K562 (cell line): ENCODE measurements at regions not wholly inside any gene's neighbourhood (a gene's known extent, or its start where the extent isn't known, plus 50 kb on each side); places are given as distances from the start of the nearest gene placed in this dataset.
A peak's percentile ranks its signal among the peaks of the same experiment; 100 is the strongest.

Experiments used
- ATAC-seq: fragments of 200-7000 bp; cut with Tn5 transposase; 3 replicates; pipeline ENCODE4 v1.9.1; 2020; ENCODE audit warnings: moderate library complexity
- BruUV-seq: library from RNA; stranded (reverse); fragments of 400-500 nt; replicated peaks from 2 replicates; lab custom pipeline; 2021; lab: Mats Ljungman, UMichigan
- CTCF ChIA-PET: fragments of 300-600 bp; formaldehyde crosslinking; extraction: SDS; loops from one replicate; lab custom pipeline; 2021; ENCODE audit warnings: low intra/inter-chr PET ratio; lab: Yijun Ruan, JAX
- POLR2A ChIA-PET: fragments of 300-600, 350-650 bp; sonication (Branson Sonifier 250); formaldehyde crosslinking; extraction: SDS; loops from one replicate; lab custom pipeline; 2021; ENCODE audit warnings: antibody characterized with exemption, inconsistent platforms; lab: Yijun Ruan, JAX
- DNase-seq, 4 experiments: peaks; one replicate each; pipeline versions ENCODE4 v3.0.0 to v3.0.0-alpha.2; 2011 to 2018; ENCODE audit warnings: low spot score in 3 of 4, mixed read lengths in 3 of 4; ENCODE audit errors: extremely low read depth in 1 of 4
- FAIRE-seq: peaks from 2 replicates; lab custom pipeline; 2011; peaks lifted over from hg19 to GRCh38; lab: Jason Lieb, UNC
- H2AFZ ChIP-seq: 2 replicates; pipeline ENCODE4 v1.6.0; 2011; ENCODE audit warnings: low read depth, low read length, control low read depth, inconsistent platforms
- H3K27ac ChIP-seq: fragments of 200-600 bp; 3 replicates; pipeline ENCODE4 v1.8.0; 2011; ENCODE audit warnings: low read depth, mild to moderate bottlenecking, control low read depth, inconsistent platforms, low read length, moderate library complexity, mixed read lengths; ENCODE audit errors: extremely low read depth
- H3K27me3 ChIP-seq, 2 experiments: fragments of 300-600 bp in 1 of 2; 2 replicates in 1 of 2; 3 replicates in 1 of 2; pipeline versions ENCODE4 v1.6.0 to v1.8.0; 2011; ENCODE audit warnings: inconsistent platforms in 2 of 2, low read length in 2 of 2, mild to moderate bottlenecking in 1 of 2, mixed read lengths in 1 of 2, moderate library complexity in 1 of 2; ENCODE audit not compliant: control insufficient read depth in 2 of 2, insufficient read depth in 2 of 2
- H3K36me3 ChIP-seq: fragments of 300-600 bp; 3 replicates; pipeline ENCODE4 v1.8.0; 2011; ENCODE audit warnings: mild to moderate bottlenecking, low read length, inconsistent platforms; ENCODE audit not compliant: control insufficient read depth, insufficient read depth
- H3K4me1 ChIP-seq, 2 experiments: fragments of 200-600 bp in 1 of 2; replicated peaks in 1 of 2; 2 replicates in 1 of 2; 3 replicates in 1 of 2; pipeline versions ENCODE4 v1.5.1 to v1.8.0; 2011; ENCODE audit warnings: inconsistent platforms in 2 of 2, low read length in 2 of 2, mild to moderate bottlenecking in 1 of 2, mixed read lengths in 1 of 2, moderate library complexity in 1 of 2; ENCODE audit not compliant: control insufficient read depth in 2 of 2, insufficient read depth in 2 of 2
- H3K4me2 ChIP-seq: 2 replicates; pipeline ENCODE4 v1.6.1; 2011; ENCODE audit warnings: low read length, control low read depth, inconsistent platforms, mixed read lengths; ENCODE audit not compliant: insufficient read depth
- H3K4me3 ChIP-seq: fragments of 200-600 bp; sonication (generic), shearing (Covaris generic); 2 replicates; pipeline ENCODE4 v1.5.1; 2016; ENCODE audit warnings: control low read depth, inconsistent platforms
- H3K79me2 ChIP-seq: fragments of 200-600 bp; 3 replicates; pipeline ENCODE4 v1.8.0; 2011; ENCODE audit warnings: low read length, inconsistent platforms; ENCODE audit not compliant: control insufficient read depth, insufficient read depth
- H3K9ac ChIP-seq, 2 experiments: 2 replicates each; pipeline versions ENCODE4 v1.6.0 to v1.6.1; 2011; ENCODE audit warnings: low read depth in 2 of 2, low read length in 2 of 2, control low read depth in 1 of 2, inconsistent platforms in 1 of 2, mild to moderate bottlenecking in 1 of 2, mixed read lengths in 1 of 2; ENCODE audit not compliant: insufficient read depth in 1 of 2
- H3K9me1 ChIP-seq: one replicate; pipeline ENCODE4 v1.6.0; 2011; ENCODE audit warnings: inconsistent platforms, mild to moderate bottlenecking, low read length, moderate library complexity; ENCODE audit not compliant: control insufficient read depth, insufficient read depth
- H3K9me3 ChIP-seq: replicated peaks from 2 replicates; pipeline ENCODE4 v1.5.1; 2011; ENCODE audit warnings: low read depth, low read length, inconsistent platforms; ENCODE audit not compliant: control insufficient read depth, insufficient read depth
- H4K20me1 ChIP-seq: replicated peaks from 2 replicates; pipeline ENCODE4 v1.6.1; 2011; ENCODE audit warnings: low read length, inconsistent platforms, mixed read lengths; ENCODE audit not compliant: control insufficient read depth, insufficient read depth
- HDAC8 ChIP-seq: fragments of 450-650 bp; IDR thresholded peaks from 2 replicates; pipeline ENCODE4 v1.6.1; 2016; ENCODE audit warnings: mild to moderate bottlenecking, missing genetic modification characterization, moderate library complexity, missing compliant biosample characterization
- MAFG ChIP-seq: fragments of 450-650 bp; conservative IDR thresholded peaks from 2 replicates; pipeline ENCODE4 v1.6.1; 2016; ENCODE audit warnings: missing genetic modification characterization, missing compliant biosample characterization
- MGA ChIP-seq: fragments of 450-650 bp; IDR thresholded peaks from 2 replicates; pipeline ENCODE4 v1.6.1; 2016; ENCODE audit warnings: mild to moderate bottlenecking, moderate library complexity
- ZBTB49 ChIP-seq: sonication (generic); formaldehyde crosslinking; IDR thresholded peaks from 2 replicates; pipeline ENCODE4 v1.8.0; 2022; ENCODE audit warnings: missing genetic modification reagents, mild to moderate bottlenecking, borderline replicate concordance
- ZNF316 ChIP-seq: fragments of 450-650 bp; IDR thresholded peaks from 2 replicates; pipeline ENCODE4 v1.6.1; 2016
- WGBS: fragments of 100-300 bp; shearing (Covaris generic); methylation state at CpG from one replicate; pipeline ENCODE4 v1.1.6; 2016; ENCODE audit warnings: low coverage, mixed read lengths; ENCODE audit not compliant: insufficient coverage; ENCODE audit errors: missing lambda C conversion rate; 5-methylcytosine and 5-hydroxymethylcytosine counted together
- in situ Hi-C: fragments of 300-500 bp; cut with MboI; formaldehyde crosslinking; loops from 4 replicates; pipeline ENCODE4 v1.15.0; 2018; ENCODE audit warnings: inconsistent platforms, mixed read lengths
- intact Hi-C: fragments of 100-400 bp; cut with micrococcal nuclease; formaldehyde crosslinking; loops from 2 replicates; pipeline ENCODE4 v1.14.2; 2022

GRCh38 chr2:65636024-65636423, 203.6 kb upstream of the SPRED2 start:
- DNase-seq (no peak), FAIRE-seq (no peak), ATAC-seq (no peak)
- no peak overlapping the region for H3K4me3 ChIP-seq
- no peaks in the 10 kb centered on the region for H3K79me2 ChIP-seq
- H3K4me1 ChIP-seq = no peaks in the 10 kb centered on the region
- ChIA-PET POLR2A (no interaction called here), CTCF (no interaction called here)
- H3K27ac ChIP-seq = no peak overlapping the region
- whole genome bisulfite sequencing = 3% methylated on average over 2 of the region's 2 CpGs
- BruUV-seq = no TSS peak
- in situ Hi-C loops (no loop called here), intact Hi-C loops (no loop called here)
- no peak overlapping the region for H3K9ac ChIP-seq
- no peaks in the 10 kb centered on the region for H4K20me1 ChIP-seq
- no peak overlapping the region for H2AFZ ChIP-seq
- no peaks in the 10 kb centered on the region for H3K36me3 ChIP-seq
- no peaks in the 10 kb centered on the region for H3K9me1 ChIP-seq
- H3K9me3 ChIP-seq = no peaks in the 10 kb centered on the region
- peak; percentile 45; the same call in 1 of the 2 replicates for TF ChIP-seq MAFG (tag)
- TF ChIP-seq HDAC8 (tag) = no peak
- TF ChIP-seq ZBTB49 (CRISPR knock-in tag) = no peak
- TF ChIP-seq ZNF316 = peak; percentile 77
- no peak for TF ChIP-seq MGA
- peaks cover 10 to 15% of the 10 kb centered on the region in 2 experiments; a peak in 3 of 5 replicates for H3K27me3 ChIP-seq
- H3K4me2 ChIP-seq = no peak overlapping the region
